IMR-90 (cell line): ENCODE measurements at regions not wholly inside any gene's neighbourhood (a gene's known extent, or its start where the extent isn't known, plus 50 kb on each side); places are given as distances from the start of the nearest gene placed in this dataset.

Source experiments
- ATAC-seq: fragments of 200-7000 bp; cut with Tn5 transposase; 2 replicates; pipeline ENCODE4 v1.9.1; 2020; ENCODE audit warnings: low read depth, mild to moderate bottlenecking, moderate library complexity
- BruUV-seq: library from RNA; stranded (reverse); fragments of 400-500 nt; replicated peaks from 2 replicates; lab custom pipeline; 2021; lab: Mats Ljungman, UMichigan
- CTCF ChIA-PET: fragments of 300-600 bp; formaldehyde crosslinking; extraction: SDS; loops from one replicate; lab custom pipeline; 2021; ENCODE audit warnings: antibody characterized with exemption; lab: Yijun Ruan, JAX
- POLR2A ChIA-PET: fragments of 300-600 bp; sonication (Branson Sonifier 250); formaldehyde crosslinking; loops from one replicate; lab custom pipeline; 2022; ENCODE audit warnings: antibody characterized with exemption; ENCODE audit not compliant: unreplicated experiment; lab: Charles Lee
- DNase-seq: peaks from one replicate; pipeline ENCODE4 v3.0.0; 2013
- H2AFZ ChIP-seq: replicated peaks from 2 replicates; pipeline ENCODE3; 2013; ENCODE audit warnings: low read length, mild to moderate bottlenecking; ENCODE audit not compliant: poor library complexity
- H2AK5ac ChIP-seq: 2 replicates; pipeline ENCODE4 v1.6.1; 2013; ENCODE audit warnings: low read depth, low read length, inconsistent platforms
- H2AK9ac ChIP-seq: replicated peaks from 2 replicates; pipeline ENCODE3; 2013; ENCODE audit warnings: mild to moderate bottlenecking, low read depth, low read length, moderate library complexity; ENCODE audit not compliant: poor library complexity
- H2BK120ac ChIP-seq: 2 replicates; pipeline ENCODE4 v1.6.1; 2013; ENCODE audit warnings: low read depth, low read length, inconsistent platforms
- H2BK15ac ChIP-seq: 3 replicates; pipeline ENCODE4 v1.6.1; 2013; ENCODE audit warnings: low read depth, low read length, inconsistent platforms
- H2BK20ac ChIP-seq: 2 replicates; pipeline ENCODE4 v1.6.1; 2013; ENCODE audit warnings: low read depth, mild to moderate bottlenecking, inconsistent platforms, low read length, moderate library complexity
- H2BK5ac ChIP-seq: 2 replicates; pipeline ENCODE4 v1.6.1; 2013; ENCODE audit warnings: mild to moderate bottlenecking, low read depth, low read length, inconsistent platforms; ENCODE audit not compliant: poor library complexity, severe bottlenecking
- H3K14ac ChIP-seq: replicated peaks from 2 replicates; pipeline ENCODE4 v1.6.1; 2013; ENCODE audit warnings: low read depth, low read length, inconsistent platforms
- H3K18ac ChIP-seq: 2 replicates; pipeline ENCODE4 v1.6.1; 2013; ENCODE audit warnings: low read depth, low read length, control low read depth
- H3K23ac ChIP-seq: 2 replicates; pipeline ENCODE4 v1.6.1; 2013; ENCODE audit warnings: low read depth, low read length, inconsistent platforms
- H3K27ac ChIP-seq: 2 replicates; pipeline ENCODE4 v1.5.1; 2013; ENCODE audit warnings: mild to moderate bottlenecking, control low read depth, low read length; ENCODE audit not compliant: insufficient read depth
- H3K27me3 ChIP-seq: 2 replicates; pipeline ENCODE4 v1.6.1; 2013; ENCODE audit warnings: low read length; ENCODE audit not compliant: control insufficient read depth, insufficient read depth
- H3K36me3 ChIP-seq: 2 replicates; pipeline ENCODE4 v1.6.1; 2013; ENCODE audit warnings: low read length, mixed read lengths; ENCODE audit not compliant: control insufficient read depth, insufficient read depth
- H3K4ac ChIP-seq: 2 replicates; pipeline ENCODE4 v1.6.1; 2013; ENCODE audit warnings: low read depth, low read length, inconsistent platforms
- H3K4me1 ChIP-seq: 2 replicates; pipeline ENCODE4 v1.6.1; 2013; ENCODE audit warnings: low read length, mixed read lengths; ENCODE audit not compliant: control insufficient read depth, insufficient read depth
- H3K4me2 ChIP-seq: 2 replicates; pipeline ENCODE4 v1.6.1; 2013; ENCODE audit warnings: low read depth, mild to moderate bottlenecking, control low read depth, low read length, moderate library complexity
- H3K4me3 ChIP-seq: 2 replicates; pipeline ENCODE4 v1.5.1; 2013; ENCODE audit warnings: low read depth, mild to moderate bottlenecking, control low read depth, low read length, moderate library complexity; ENCODE audit not compliant: insufficient read depth
- H3K56ac ChIP-seq: 2 replicates; pipeline ENCODE4 v1.6.1; 2013; ENCODE audit warnings: low read length, inconsistent platforms; ENCODE audit not compliant: insufficient read depth; ENCODE audit errors: extremely low read depth
- H3K79me1 ChIP-seq, 2 experiments: 2 replicates each; pipeline ENCODE4 v1.6.1; 2013; ENCODE audit warnings: low read length in 2 of 2, inconsistent platforms in 1 of 2, low read depth in 1 of 2
- H3K9ac ChIP-seq: 2 replicates; pipeline ENCODE4 v1.6.1; 2013; ENCODE audit warnings: low read depth, low read length, control low read depth
- H3K9me1 ChIP-seq: 2 replicates; pipeline ENCODE4 v1.6.1; 2013; ENCODE audit warnings: low read length, inconsistent platforms; ENCODE audit not compliant: insufficient read depth
- H3K9me3 ChIP-seq: 2 replicates; pipeline ENCODE4 v1.6.1; 2013; ENCODE audit warnings: low read length; ENCODE audit not compliant: control insufficient read depth, insufficient read depth
- H4K20me1 ChIP-seq: 2 replicates; pipeline ENCODE4 v1.6.1; 2013; ENCODE audit warnings: low read length, inconsistent platforms; ENCODE audit not compliant: insufficient read depth
- H4K5ac ChIP-seq: 2 replicates; pipeline ENCODE4 v1.6.1; 2013; ENCODE audit warnings: mild to moderate bottlenecking, low read depth, low read length, control low read depth
- H4K8ac ChIP-seq, 2 experiments: 2 replicates each; pipeline ENCODE4 v1.6.1; 2013; ENCODE audit warnings: low read depth in 2 of 2, low read length in 2 of 2, control low read depth in 1 of 2, inconsistent platforms in 1 of 2
- H4K91ac ChIP-seq: 2 replicates; pipeline ENCODE4 v1.6.1; 2013; ENCODE audit warnings: low read depth, low read length, inconsistent platforms; ENCODE audit not compliant: insufficient read depth
- BHLHE40 ChIP-seq: fragments of 150-350 bp; IDR thresholded peaks from 2 replicates; pipeline ENCODE4 v1.6.1; 2016; ENCODE audit warnings: mild to moderate bottlenecking, low read depth, low read length
- CEBPB ChIP-seq: IDR thresholded peaks from 2 replicates; pipeline ENCODE4 v1.6.1; 2012; ENCODE audit warnings: low read depth, low read length, improper control_type of control experiment
- CHD1 ChIP-seq: IDR thresholded peaks from 2 replicates; pipeline ENCODE4 v1.6.1; 2012; ENCODE audit warnings: low read depth, low read length, improper control_type of control experiment
- FOS ChIP-seq: fragments of 150-350 bp; IDR thresholded peaks from 2 replicates; pipeline ENCODE4 v1.6.1; 2016; ENCODE audit warnings: low read depth, low read length
- MAFK ChIP-seq: IDR thresholded peaks from 2 replicates; pipeline ENCODE4 v1.6.1; 2012; ENCODE audit warnings: low read depth, low read length, improper control_type of control experiment
- MAZ ChIP-seq: IDR thresholded peaks from 2 replicates; pipeline ENCODE4 v1.6.1; 2012; ENCODE audit warnings: low read depth, mild to moderate bottlenecking, low read length, improper control_type of control experiment, moderate library complexity, borderline replicate concordance
- MXI1 ChIP-seq: IDR thresholded peaks from 2 replicates; pipeline ENCODE4 v1.6.1; 2012; ENCODE audit warnings: low read depth, mild to moderate bottlenecking, low read length, moderate library complexity, borderline replicate concordance
- NFE2L2 ChIP-seq: fragments of 150-350 bp; IDR thresholded peaks from 2 replicates; pipeline ENCODE4 v1.6.1; 2016; ENCODE audit warnings: low read depth, mild to moderate bottlenecking, low read length
- POLR2A ChIP-seq: IDR thresholded peaks from 2 replicates; pipeline ENCODE4 v1.6.1; 2012; ENCODE audit warnings: mild to moderate bottlenecking, low read depth, low read length
- RAD21 ChIP-seq: IDR thresholded peaks from 2 replicates; pipeline ENCODE4 v1.6.1; 2012; ENCODE audit warnings: low read length, improper control_type of control experiment
- RCOR1 ChIP-seq: IDR thresholded peaks from 2 replicates; pipeline ENCODE4 v1.6.1; 2012; ENCODE audit warnings: mild to moderate bottlenecking, low read length, improper control_type of control experiment; ENCODE audit not compliant: insufficient replicate concordance
- RFX5 ChIP-seq: IDR thresholded peaks from 2 replicates; pipeline ENCODE4 v1.8.0; 2012; ENCODE audit warnings: low read depth, mild to moderate bottlenecking, low read length, moderate library complexity
- SMC3 ChIP-seq: fragments of 150-350 bp; IDR thresholded peaks from 2 replicates; pipeline ENCODE4 v1.6.1; 2016; ENCODE audit warnings: low read depth, mild to moderate bottlenecking, antibody characterized with exemption, low read length, moderate library complexity
- dilution Hi-C: fragments of 300-500 bp; cut with HindIII; formaldehyde crosslinking; loops from one replicate; pipeline ENCODE4 v1.14.3; 2018; ENCODE audit warnings: low sequenced_read_pairs; ENCODE audit not compliant: unreplicated experiment
- in situ Hi-C: fragments of 300-500 bp; cut with MboI; formaldehyde crosslinking; loops from 3 replicates; pipeline ENCODE4 v1.14.3; 2019; ENCODE audit warnings: low sequenced_read_pairs, inconsistent platforms, mixed read lengths
- intact Hi-C: fragments of 100-400 bp; cut with micrococcal nuclease; formaldehyde crosslinking; loops from 2 replicates; pipeline ENCODE4 v1.10.0; 2022
- TF ChIP-seq, protein P1 (sequence below): conservative IDR thresholded peaks from 2 replicates; pipeline ENCODE4 v1.5.1; 2012; ENCODE audit warnings: mild to moderate bottlenecking, low read depth, low read length, improper control_type of control experiment
- TF ChIP-seq, protein P2 (sequence below): fragments of 150-350 bp; IDR thresholded peaks from 2 replicates; pipeline ENCODE4 v1.6.1; 2017; ENCODE audit warnings: mild to moderate bottlenecking, antibody characterized with exemption, low read length, low read depth
- TF ChIP-seq, protein P3 (sequence below): fragments of 150-350 bp; IDR thresholded peaks from 2 replicates; pipeline ENCODE4 v1.6.1; 2016; ENCODE audit warnings: low read depth, mild to moderate bottlenecking, low read length, moderate library complexity, borderline replicate concordance

DNA sequence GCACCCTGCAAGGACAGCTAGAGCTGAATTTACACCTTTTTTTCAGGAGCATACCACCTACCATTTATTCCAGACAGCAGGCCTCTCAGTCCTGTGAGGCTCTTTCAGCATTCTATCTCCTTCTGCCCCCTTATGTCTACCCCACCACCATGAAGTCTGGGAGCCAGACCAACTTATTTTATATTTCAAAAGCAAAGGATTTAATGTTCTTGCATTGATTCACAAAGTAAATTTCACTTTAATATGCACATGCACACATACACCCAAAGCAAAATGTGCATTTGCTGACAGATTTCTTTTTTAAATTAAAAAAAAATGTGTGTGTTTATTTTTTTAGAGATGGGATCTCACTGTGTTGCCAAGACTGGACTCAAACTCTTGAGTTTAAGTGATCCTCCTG is 264.2 kb upstream of the LRRC3B start:
- Histone ChIP-seq H3K27me3 (no peaks in the 10 kb centered on the region), H3K4me2 (no peak overlapping the region), H2BK15ac (no peak overlapping the region), H3K9me3 (peaks cover 6% of the 10 kb centered on the region), H3K9ac (no peak overlapping the region), H3K56ac (no peak overlapping the region), H3K4ac (no peak overlapping the region), H3K4me1 (no peaks in the 10 kb centered on the region), H2BK5ac (no peak overlapping the region), H4K5ac (no peak overlapping the region), H4K20me1 (no peaks in the 10 kb centered on the region), H4K91ac (no peak overlapping the region), H3K9me1 (no peaks in the 10 kb centered on the region), H3K27ac (no peak overlapping the region), H2AFZ (no peak overlapping the region), H3K18ac (no peak overlapping the region), H3K23ac (no peak overlapping the region), H3K36me3 (no peaks in the 10 kb centered on the region), H4K8ac (no peak overlapping the region), H3K4me3 (no peak overlapping the region), H2BK20ac (no peak overlapping the region), H3K14ac (no peak overlapping the region), H2AK9ac (no peak overlapping the region), H2AK5ac (no peak overlapping the region), H3K79me1 (no peaks in the 10 kb centered on the region), H2BK120ac (no peak overlapping the region)
- dilution Hi-C loops (no loop called here), in situ Hi-C loops (no loop called here), intact Hi-C loops (no loop called here)
- ChIA-PET CTCF (no interaction called here), POLR2A (no interaction called here)
- DNase-seq (no peak), ATAC-seq (no peak)
- BruUV-seq: no TSS peak
- TF ChIP-seq BHLHE40 (no peak), MAFK (no peak), MXI1 (no peak), POLR2A (no peak), SMC3 (no peak), FOS (no peak), RFX5 (no peak), RCOR1 (no peak), CEBPB (no peak), NFE2L2 (no peak), CHD1 (no peak), MAZ (no peak), RAD21 (no peak)
- TF ChIP-seq, protein P1, sequence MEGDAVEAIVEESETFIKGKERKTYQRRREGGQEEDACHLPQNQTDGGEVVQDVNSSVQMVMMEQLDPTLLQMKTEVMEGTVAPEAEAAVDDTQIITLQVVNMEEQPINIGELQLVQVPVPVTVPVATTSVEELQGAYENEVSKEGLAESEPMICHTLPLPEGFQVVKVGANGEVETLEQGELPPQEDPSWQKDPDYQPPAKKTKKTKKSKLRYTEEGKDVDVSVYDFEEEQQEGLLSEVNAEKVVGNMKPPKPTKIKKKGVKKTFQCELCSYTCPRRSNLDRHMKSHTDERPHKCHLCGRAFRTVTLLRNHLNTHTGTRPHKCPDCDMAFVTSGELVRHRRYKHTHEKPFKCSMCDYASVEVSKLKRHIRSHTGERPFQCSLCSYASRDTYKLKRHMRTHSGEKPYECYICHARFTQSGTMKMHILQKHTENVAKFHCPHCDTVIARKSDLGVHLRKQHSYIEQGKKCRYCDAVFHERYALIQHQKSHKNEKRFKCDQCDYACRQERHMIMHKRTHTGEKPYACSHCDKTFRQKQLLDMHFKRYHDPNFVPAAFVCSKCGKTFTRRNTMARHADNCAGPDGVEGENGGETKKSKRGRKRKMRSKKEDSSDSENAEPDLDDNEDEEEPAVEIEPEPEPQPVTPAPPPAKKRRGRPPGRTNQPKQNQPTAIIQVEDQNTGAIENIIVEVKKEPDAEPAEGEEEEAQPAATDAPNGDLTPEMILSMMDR: no peak
- TF ChIP-seq, protein P2, sequence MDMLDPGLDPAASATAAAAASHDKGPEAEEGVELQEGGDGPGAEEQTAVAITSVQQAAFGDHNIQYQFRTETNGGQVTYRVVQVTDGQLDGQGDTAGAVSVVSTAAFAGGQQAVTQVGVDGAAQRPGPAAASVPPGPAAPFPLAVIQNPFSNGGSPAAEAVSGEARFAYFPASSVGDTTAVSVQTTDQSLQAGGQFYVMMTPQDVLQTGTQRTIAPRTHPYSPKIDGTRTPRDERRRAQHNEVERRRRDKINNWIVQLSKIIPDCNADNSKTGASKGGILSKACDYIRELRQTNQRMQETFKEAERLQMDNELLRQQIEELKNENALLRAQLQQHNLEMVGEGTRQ: no peak
- TF ChIP-seq, protein P3, sequence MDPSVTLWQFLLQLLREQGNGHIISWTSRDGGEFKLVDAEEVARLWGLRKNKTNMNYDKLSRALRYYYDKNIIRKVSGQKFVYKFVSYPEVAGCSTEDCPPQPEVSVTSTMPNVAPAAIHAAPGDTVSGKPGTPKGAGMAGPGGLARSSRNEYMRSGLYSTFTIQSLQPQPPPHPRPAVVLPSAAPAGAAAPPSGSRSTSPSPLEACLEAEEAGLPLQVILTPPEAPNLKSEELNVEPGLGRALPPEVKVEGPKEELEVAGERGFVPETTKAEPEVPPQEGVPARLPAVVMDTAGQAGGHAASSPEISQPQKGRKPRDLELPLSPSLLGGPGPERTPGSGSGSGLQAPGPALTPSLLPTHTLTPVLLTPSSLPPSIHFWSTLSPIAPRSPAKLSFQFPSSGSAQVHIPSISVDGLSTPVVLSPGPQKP: no peak
